AG04450 (cell line): ENCODE measurements at regions not wholly inside any gene's neighbourhood (a gene's known extent, or its start where the extent isn't known, plus 50 kb on each side); places are given as distances from the start of the nearest gene placed in this dataset.
"Not testable (repeated sequence)": the region's sequence is repeated elsewhere in the genome, so short reads cannot be mapped to it uniquely, and the experiment has no call there.

Experiments used
- CTCF ChIA-PET: fragments of 300-600, 350-600 bp; formaldehyde crosslinking; extraction: SDS; loops from one replicate; lab custom pipeline; 2022; ENCODE audit warnings: antibody characterized with exemption, inconsistent platforms; lab: Charles Lee
- POLR2A ChIA-PET: fragments of 350-600 bp; formaldehyde crosslinking; extraction: SDS; loops from one replicate; lab custom pipeline; 2021; ENCODE audit warnings: antibody characterized with exemption, inconsistent platforms; lab: Yijun Ruan, JAX
- DNase-seq: peaks from one replicate; pipeline ENCODE4 v3.0.0-alpha.2; 2011; ENCODE audit warnings: low read depth, low spot score
- H3K27ac ChIP-seq: one replicate; pipeline ENCODE4 v1.5.1; 2012; ENCODE audit warnings: low read depth, low read length, control low read depth
- H3K27me3 ChIP-seq: one replicate; pipeline ENCODE4 v1.6.0; 2012; ENCODE audit warnings: low read length; ENCODE audit not compliant: control insufficient read depth, insufficient read depth
- H3K4me3 ChIP-seq: 2 replicates; pipeline ENCODE4 v1.5.1; 2011; ENCODE audit warnings: mild to moderate bottlenecking, low read depth, low read length, control low read depth
- H3K9me3 ChIP-seq: 2 replicates; pipeline ENCODE4 v1.5.1; 2012; ENCODE audit warnings: low read length; ENCODE audit not compliant: control insufficient read depth, insufficient read depth
- TF ChIP-seq, protein P1 (sequence below): IDR thresholded peaks from 2 replicates; pipeline ENCODE4 v1.5.1; 2011; ENCODE audit warnings: low read depth, low read length, control low read depth, inconsistent platforms

DNA sequence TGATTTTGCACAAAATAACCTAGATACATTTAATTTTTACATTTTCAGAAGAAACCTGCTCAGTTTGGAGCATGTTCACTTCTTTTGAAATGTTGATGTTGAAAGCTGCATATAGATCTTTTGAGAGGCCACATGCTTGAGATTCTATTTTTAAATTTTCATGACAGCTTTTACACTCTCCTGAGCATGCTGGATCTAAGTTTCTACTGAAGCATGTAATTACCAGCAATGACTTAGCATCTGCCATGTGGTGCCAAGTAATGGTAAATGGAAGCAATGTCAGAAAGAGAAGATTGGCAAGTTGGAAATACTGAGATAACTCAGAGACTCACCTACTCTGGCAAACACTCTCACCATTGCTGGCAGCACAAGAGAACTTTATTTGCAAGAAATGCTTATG, 310.6 kb downstream of the NSUN3 start:
- Histone ChIP-seq H3K27ac (no peak overlapping the region), H3K4me3 (no peak overlapping the region), H3K9me3 (no peaks in the 10 kb centered on the region), H3K27me3 (no peaks in the 10 kb centered on the region)
- ChIA-PET POLR2A (no interaction called here), CTCF (no interaction called here)
- no peak for DNase-seq
- TF ChIP-seq, protein P1, sequence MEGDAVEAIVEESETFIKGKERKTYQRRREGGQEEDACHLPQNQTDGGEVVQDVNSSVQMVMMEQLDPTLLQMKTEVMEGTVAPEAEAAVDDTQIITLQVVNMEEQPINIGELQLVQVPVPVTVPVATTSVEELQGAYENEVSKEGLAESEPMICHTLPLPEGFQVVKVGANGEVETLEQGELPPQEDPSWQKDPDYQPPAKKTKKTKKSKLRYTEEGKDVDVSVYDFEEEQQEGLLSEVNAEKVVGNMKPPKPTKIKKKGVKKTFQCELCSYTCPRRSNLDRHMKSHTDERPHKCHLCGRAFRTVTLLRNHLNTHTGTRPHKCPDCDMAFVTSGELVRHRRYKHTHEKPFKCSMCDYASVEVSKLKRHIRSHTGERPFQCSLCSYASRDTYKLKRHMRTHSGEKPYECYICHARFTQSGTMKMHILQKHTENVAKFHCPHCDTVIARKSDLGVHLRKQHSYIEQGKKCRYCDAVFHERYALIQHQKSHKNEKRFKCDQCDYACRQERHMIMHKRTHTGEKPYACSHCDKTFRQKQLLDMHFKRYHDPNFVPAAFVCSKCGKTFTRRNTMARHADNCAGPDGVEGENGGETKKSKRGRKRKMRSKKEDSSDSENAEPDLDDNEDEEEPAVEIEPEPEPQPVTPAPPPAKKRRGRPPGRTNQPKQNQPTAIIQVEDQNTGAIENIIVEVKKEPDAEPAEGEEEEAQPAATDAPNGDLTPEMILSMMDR, result no peak

DNA sequence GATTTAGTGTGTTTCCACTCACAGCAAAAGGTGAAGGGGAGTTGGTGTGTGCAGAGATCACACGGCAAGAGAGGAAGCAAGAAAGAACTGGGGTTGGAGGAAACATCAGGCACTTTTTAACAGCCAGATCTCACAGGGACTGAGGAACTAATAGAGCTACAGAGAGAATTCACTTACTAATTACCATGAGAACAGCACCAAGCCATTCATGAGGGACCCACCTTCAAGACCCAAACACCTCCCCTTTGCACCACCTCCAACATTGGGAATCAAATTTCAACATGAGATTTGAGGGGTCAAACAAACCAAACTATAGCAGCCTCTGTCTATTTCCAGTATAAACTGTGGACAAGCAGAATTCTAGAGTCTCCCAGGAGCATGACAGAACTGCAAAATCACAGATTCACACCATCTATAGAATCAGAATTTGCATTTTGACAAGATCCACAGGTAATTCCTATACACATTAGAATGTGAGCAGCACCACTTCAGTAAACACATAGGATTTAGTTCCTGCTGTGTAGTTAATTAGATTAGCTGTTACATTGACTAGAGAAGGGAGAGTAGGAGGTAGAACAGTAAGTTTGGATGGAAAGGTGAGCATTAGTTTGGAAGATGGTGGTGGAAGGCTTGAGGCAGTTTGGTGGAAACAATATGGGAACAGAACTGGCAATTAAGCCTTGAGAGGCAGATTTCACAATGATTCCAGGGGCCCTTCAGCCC, 311.7 kb downstream of the NSUN3 start:
- no peaks in the 10 kb centered on the region for H3K27me3 ChIP-seq
- TF ChIP-seq, protein P1, result no peak
- no peak overlapping the region for H3K27ac ChIP-seq
- no peak overlapping the region for H3K4me3 ChIP-seq
- H3K9me3 ChIP-seq, result no peaks in the 10 kb centered on the region
- POLR2A ChIA-PET, result no interaction called here
- DNase-seq, result no peak
- CTCF ChIA-PET, result no interaction called here

DNA sequence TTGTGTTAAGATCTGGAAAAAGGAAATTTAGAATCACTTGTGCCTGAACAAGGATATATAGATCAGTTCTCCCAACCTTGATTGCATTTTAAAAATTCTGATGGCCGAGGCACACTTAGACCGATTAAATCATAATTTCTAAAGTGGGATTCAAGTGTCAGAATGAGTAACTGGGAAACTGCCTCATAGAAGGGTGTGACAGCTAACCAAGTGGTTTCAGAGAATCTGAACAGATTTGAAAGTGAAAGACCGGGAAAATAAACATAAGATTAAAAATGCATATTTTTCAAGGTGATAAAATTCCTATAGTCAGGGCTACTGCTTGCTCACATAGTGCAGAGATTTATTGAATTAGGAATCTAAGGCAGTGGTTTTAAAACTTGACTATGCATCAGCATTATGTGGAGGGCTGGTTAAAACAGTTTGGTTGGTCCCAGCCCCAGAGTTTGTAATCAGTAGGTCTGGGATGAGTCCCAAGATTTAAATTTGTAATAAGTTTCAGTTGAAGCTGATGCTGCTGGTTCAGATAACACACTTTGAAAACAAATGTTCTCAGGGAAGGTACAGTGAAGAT, 314.3 kb downstream of the NSUN3 start:
- H3K27me3 ChIP-seq, DNase-seq, H3K27ac ChIP-seq, H3K4me3 ChIP-seq, H3K9me3 ChIP-seq, POLR2A ChIA-PET, CTCF ChIA-PET: not testable (repeated sequence)

DNA sequence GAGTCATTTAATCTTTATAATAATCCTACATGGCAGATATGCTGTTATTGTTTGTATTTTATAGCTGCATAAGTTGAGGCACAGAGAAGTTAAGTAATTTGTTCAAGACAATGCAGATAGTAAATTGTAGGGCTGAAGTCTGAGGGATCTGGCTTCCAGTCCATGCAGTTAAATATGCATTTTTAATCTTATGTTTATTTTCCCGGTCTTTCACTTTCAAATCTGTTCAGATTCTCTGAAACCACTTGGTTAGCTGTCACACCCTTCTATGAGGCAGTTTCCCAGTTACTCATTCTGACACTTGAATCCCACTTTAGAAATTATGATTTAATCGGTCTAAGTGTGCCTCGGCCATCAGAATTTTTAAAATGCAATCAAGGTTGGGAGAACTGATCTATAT, 315.0 kb downstream of the NSUN3 start:
- DNase-seq, H3K27me3 ChIP-seq, POLR2A ChIA-PET, H3K27ac ChIP-seq, H3K9me3 ChIP-seq, H3K4me3 ChIP-seq, CTCF ChIA-PET: not testable (repeated sequence)

DNA sequence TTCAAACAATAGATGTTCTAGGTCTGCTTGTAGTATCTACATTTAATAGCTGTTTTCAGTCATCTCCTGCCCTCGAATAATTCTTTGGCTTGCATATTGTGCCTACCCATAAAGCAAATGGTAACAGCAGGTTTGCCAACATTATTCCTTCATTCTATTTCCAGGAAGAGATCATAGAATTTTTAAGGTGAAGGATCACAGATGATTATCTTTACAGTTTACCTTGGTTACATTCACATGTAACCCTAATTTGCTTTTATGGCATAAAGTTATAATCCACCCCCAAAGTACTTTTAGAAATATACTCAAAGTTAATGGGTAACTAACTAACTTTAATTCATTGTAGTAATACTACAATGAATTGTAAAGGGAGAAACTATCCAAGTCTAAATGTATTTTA, 315.5 kb downstream of the NSUN3 start:
- ChIA-PET CTCF (no interaction called here), POLR2A (no interaction called here)
- no peak overlapping the region for H3K27ac ChIP-seq
- TF ChIP-seq, protein P1, result no peak
- DNase-seq, result no peak
- H3K27me3 ChIP-seq, result no peaks in the 10 kb centered on the region
- H3K4me3 ChIP-seq, result no peak overlapping the region
- 0 out of 2 replicates have a peak, but pooled peaks cover 1% of the 10 kb centered on the region for H3K9me3 ChIP-seq

DNA sequence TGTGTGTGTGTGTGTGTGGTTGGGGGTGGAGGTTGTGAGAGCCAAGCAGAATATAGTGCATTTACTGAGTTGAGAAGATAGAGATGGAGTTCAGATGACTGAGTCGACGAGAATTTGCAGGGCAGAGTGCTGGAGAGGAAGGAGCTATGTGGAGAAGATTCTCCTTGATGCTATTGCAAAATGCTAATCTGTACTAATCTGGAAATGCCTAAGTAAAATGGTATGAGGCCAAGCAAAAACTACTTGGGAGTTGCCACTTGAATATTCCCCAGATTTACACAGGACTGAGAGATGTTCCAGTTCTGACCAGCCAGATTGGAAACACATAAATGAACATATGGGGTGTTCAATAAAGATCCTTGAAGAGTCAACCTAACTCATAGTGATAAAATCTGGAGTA, 316.4 kb downstream of the NSUN3 start:
- DNase-seq, result no peak
- POLR2A ChIA-PET, result no interaction called here
- no peaks in the 10 kb centered on the region for H3K27me3 ChIP-seq
- no peak overlapping the region for H3K4me3 ChIP-seq
- CTCF ChIA-PET, result no interaction called here
- H3K9me3 ChIP-seq, result 0 out of 2 replicates have a peak, but pooled peaks cover 4% of the 10 kb centered on the region
- H3K27ac ChIP-seq, result no peak overlapping the region
- TF ChIP-seq, protein P1, result no peak
